PC-9 (cell line): ENCODE measurements at regions not wholly inside any gene's neighbourhood (a gene's known extent, or its start where the extent isn't known, plus 50 kb on each side); places are given as distances from the start of the nearest gene placed in this dataset.

Experiments used
- BruUV-seq: library from RNA; stranded (reverse); fragments of 400-500 nt; replicated peaks from 2 replicates; lab custom pipeline; 2021; lab: Mats Ljungman, UMichigan
- CTCF ChIA-PET: fragments of 300-600 bp; sonication (Branson Sonifier 250); formaldehyde crosslinking; loops from one replicate; lab custom pipeline; 2022; ENCODE audit warnings: antibody characterized with exemption; lab: Charles Lee
- POLR2A ChIA-PET: fragments of 300-600 bp; sonication (Branson Sonifier 250); formaldehyde crosslinking; loops from one replicate; lab custom pipeline; 2022; ENCODE audit warnings: antibody characterized with exemption; ENCODE audit not compliant: unreplicated experiment; lab: Charles Lee
- DNase-seq, 2 experiments: peaks; one replicate each; pipeline versions ENCODE4 v3.0.0 to v3.0.0-alpha.2; 2015 to 2022; ENCODE audit warnings: mixed read lengths in 1 of 2
- H2AFZ ChIP-seq: fragments of 200-600 bp; sonication (generic); 2 replicates; pipeline ENCODE4 v1.8.1; 2017; ENCODE audit warnings: antibody characterized with exemption
- H3F3A ChIP-seq: fragments of 200-600 bp; sonication (generic); 2 replicates; pipeline ENCODE4 v1.8.1; 2017; ENCODE audit warnings: antibody characterized with exemption, mild to moderate bottlenecking, low read depth; ENCODE audit not compliant: insufficient read depth
- H3K27ac ChIP-seq: fragments of 200-600 bp; sonication (generic); 2 replicates; pipeline ENCODE4 v1.6.1; 2016; ENCODE audit warnings: mixed run types
- H3K27me3 ChIP-seq: fragments of 200-600 bp; sonication (generic); 2 replicates; pipeline ENCODE4 v1.6.1; 2016; ENCODE audit warnings: low read depth, mixed run types; ENCODE audit not compliant: insufficient read depth
- H3K36me3 ChIP-seq: fragments of 200-600 bp; sonication (generic); 2 replicates; pipeline ENCODE4 v1.6.1; 2016; ENCODE audit warnings: low read depth, mixed run types
- H3K4me1 ChIP-seq: fragments of 200-600 bp; sonication (generic); replicated peaks from 2 replicates; pipeline ENCODE4 v1.6.1; 2016; ENCODE audit warnings: mixed run types; ENCODE audit not compliant: insufficient read depth
- H3K4me2 ChIP-seq: fragments of 200-600 bp; sonication (generic); 2 replicates; pipeline ENCODE4 v1.6.1; 2017; ENCODE audit warnings: mixed run types
- H3K4me3 ChIP-seq: fragments of 200-600 bp; sonication (generic); 2 replicates; pipeline ENCODE4 v1.6.1; 2016; ENCODE audit warnings: mixed run types
- H3K79me2 ChIP-seq: fragments of 200-600 bp; sonication (generic); 2 replicates; pipeline ENCODE4 v1.6.1; 2017; ENCODE audit warnings: low read depth, mixed run types
- H3K9me2 ChIP-seq: fragments of 200-600 bp; sonication (generic); 2 replicates; pipeline ENCODE4 v1.8.1; 2017; ENCODE audit warnings: mild to moderate bottlenecking; ENCODE audit not compliant: insufficient read depth
- H3K9me3 ChIP-seq: fragments of 200-600 bp; sonication (generic); 2 replicates; pipeline ENCODE4 v1.8.1; 2016; ENCODE audit warnings: low read depth; ENCODE audit not compliant: insufficient read depth
- H4K20me1 ChIP-seq: fragments of 200-600 bp; sonication (generic); 2 replicates; pipeline ENCODE4 v1.8.1; 2017; ENCODE audit not compliant: insufficient read depth
- CTCF ChIP-seq: fragments of 200-600 bp; sonication (generic); conservative IDR thresholded peaks from 2 replicates; pipeline ENCODE4 v1.6.1; 2017; ENCODE audit warnings: mixed run types, antibody characterized with exemption, mild to moderate bottlenecking, moderate library complexity
- EZH2 ChIP-seq: fragments of 200-600 bp; sonication (generic); IDR thresholded peaks from 2 replicates; pipeline ENCODE4 v1.8.0; 2017; ENCODE audit warnings: antibody characterized with exemption, low read depth
- intact Hi-C: fragments of 100-400 bp; cut with micrococcal nuclease; formaldehyde crosslinking; loops from one replicate; pipeline ENCODE4 v1.10.0; 2022; ENCODE audit not compliant: unreplicated experiment

- no TSS peak for BruUV-seq
- no peaks in the 10 kb centered on the region for H3K79me2 ChIP-seq
- no peaks in the 10 kb centered on the region for H3K4me1 ChIP-seq
- H3K9me3 ChIP-seq: no peaks in the 10 kb centered on the region
- intact Hi-C loops: no loop called here
- no peak overlapping the region for H2AFZ ChIP-seq
- no peaks in the 10 kb centered on the region for H3K36me3 ChIP-seq
- no peaks in the 10 kb centered on the region for H3K9me2 ChIP-seq
- no peak overlapping the region for H3K4me3 ChIP-seq
- H3F3A ChIP-seq: no peaks in the 10 kb centered on the region
- TF ChIP-seq EZH2: no peak
- TF ChIP-seq CTCF: no peak
- peaks cover 46% of the 10 kb centered on the region for H3K27me3 ChIP-seq
- H4K20me1 ChIP-seq: no peaks in the 10 kb centered on the region
- no peak overlapping the region for H3K27ac ChIP-seq
- ChIA-PET POLR2A (no interaction called here), CTCF (no interaction called here)
- no peak for DNase-seq
- no peak overlapping the region for H3K4me2 ChIP-seq
Measured at GRCh38 chr11:116519499-116519898, 253.3 kb downstream of the BUD13 start.

GRCh38 chr11:116518141-116518540 lies 254.6 kb downstream of the BUD13 start:
- Histone ChIP-seq H3K27me3 (peaks cover 46% of the 10 kb centered on the region), H4K20me1 (no peaks in the 10 kb centered on the region), H3K9me3 (no peaks in the 10 kb centered on the region), H3K9me2 (no peaks in the 10 kb centered on the region), H3K27ac (no peak overlapping the region), H3K4me1 (no peaks in the 10 kb centered on the region), H3K36me3 (no peaks in the 10 kb centered on the region), H2AFZ (no peak overlapping the region), H3K4me3 (no peak overlapping the region), H3K4me2 (no peak overlapping the region), H3F3A (no peaks in the 10 kb centered on the region), H3K79me2 (no peaks in the 10 kb centered on the region)
- no peak for DNase-seq
- no TSS peak for BruUV-seq
- no peak for TF ChIP-seq CTCF
- TF ChIP-seq EZH2: no peak
- ChIA-PET CTCF (no interaction called here), POLR2A (interaction anchor here (0.7 kb wide), 1 partner anchor 274 kb away, joined by 4 read pairs; no protein-coding TSS in a partner anchor)
- intact Hi-C loops: no loop called here

- H3K4me3 ChIP-seq: no peak overlapping the region
- no peaks in the 10 kb centered on the region for H3K36me3 ChIP-seq
- no peaks in the 10 kb centered on the region for H3F3A ChIP-seq
- H3K79me2 ChIP-seq: no peaks in the 10 kb centered on the region
- peaks cover 52% of the 10 kb centered on the region for H3K27me3 ChIP-seq
- no peak for DNase-seq
- H3K27ac ChIP-seq: no peak overlapping the region
- H3K4me2 ChIP-seq: no peak overlapping the region
- no peaks in the 10 kb centered on the region for H3K4me1 ChIP-seq
- intact Hi-C loops: no loop called here
- H3K9me3 ChIP-seq: no peaks in the 10 kb centered on the region
- TF ChIP-seq EZH2 (no peak), CTCF (no peak)
- ChIA-PET CTCF (no interaction called here), POLR2A (interaction anchor here (0.7 kb wide), 1 partner anchor 274 kb away, joined by 4 read pairs; no protein-coding TSS in a partner anchor)
- no peaks in the 10 kb centered on the region for H3K9me2 ChIP-seq
- BruUV-seq: no TSS peak
- no peaks in the 10 kb centered on the region for H4K20me1 ChIP-seq
- no peak overlapping the region for H2AFZ ChIP-seq
Measured at GRCh38 chr11:116517584-116517983, 255.2 kb downstream of the BUD13 start.
